A673 (cell line): ENCODE measurements at regions not wholly inside any gene's neighbourhood (a gene's known extent, or its start where the extent isn't known, plus 50 kb on each side); places are given as distances from the start of the nearest gene placed in this dataset.
"Not testable (repeated sequence)": the region's sequence is repeated elsewhere in the genome, so short reads cannot be mapped to it uniquely, and the experiment has no call there.

Experiments used
- BruUV-seq: library from RNA; stranded (reverse); fragments of 400-500 nt; replicated peaks from 2 replicates; lab custom pipeline; 2021; lab: Mats Ljungman, UMichigan
- CTCF ChIA-PET: fragments of 300-600 bp; sonication (Branson Sonifier 250); formaldehyde crosslinking; loops from one replicate; lab custom pipeline; 2022; ENCODE audit warnings: antibody characterized with exemption; lab: Charles Lee
- POLR2A ChIA-PET: fragments of 300-600 bp; sonication (Branson Sonifier 250); formaldehyde crosslinking; loops from one replicate; lab custom pipeline; 2022; ENCODE audit warnings: antibody characterized with exemption; ENCODE audit not compliant: low non-redundant PET; lab: Charles Lee
- DNase-seq: peaks from one replicate; pipeline ENCODE4 v3.0.0-alpha.2; 2015; ENCODE audit warnings: low spot score
- H3K27ac ChIP-seq: fragments of 200-600 bp; sonication (generic); 2 replicates; pipeline ENCODE4 v1.5.1; 2016; ENCODE audit warnings: mixed run types, low read depth, mild to moderate bottlenecking, mixed read lengths, antibody characterized with exemption, low read length; ENCODE audit not compliant: poor library complexity, severe bottlenecking
- H3K27me3 ChIP-seq: fragments of 200-600 bp; sonication (generic); replicated peaks from 2 replicates; pipeline ENCODE4 v1.6.1; 2017; ENCODE audit warnings: mixed run types, low read depth, mild to moderate bottlenecking, mixed read lengths, antibody characterized with exemption, low read length; ENCODE audit not compliant: insufficient read depth, poor library complexity
- H3K36me3 ChIP-seq: fragments of 200-600 bp; sonication (generic); 2 replicates; pipeline ENCODE4 v1.6.1; 2016; ENCODE audit warnings: mixed run types, mild to moderate bottlenecking, mixed read lengths, antibody characterized with exemption, low read length; ENCODE audit not compliant: insufficient read depth, poor library complexity, severe bottlenecking
- H3K4me1 ChIP-seq: fragments of 200-600 bp; sonication (generic); 2 replicates; pipeline ENCODE4 v1.6.1; 2017; ENCODE audit warnings: mixed run types, mild to moderate bottlenecking, mixed read lengths, antibody characterized with exemption, low read length; ENCODE audit not compliant: insufficient read depth, poor library complexity, severe bottlenecking
- H3K4me3 ChIP-seq: fragments of 200-600 bp; sonication (generic); 2 replicates; pipeline ENCODE4 v1.5.1; 2016; ENCODE audit warnings: low read depth, mixed run types, mild to moderate bottlenecking, mixed read lengths, low read length; ENCODE audit not compliant: poor library complexity, severe bottlenecking
- H3K9me3 ChIP-seq: fragments of 200-600 bp; sonication (generic); 2 replicates; pipeline ENCODE4 v1.6.1; 2016; ENCODE audit warnings: mixed run types, low read depth, mild to moderate bottlenecking, mixed read lengths, antibody characterized with exemption, low read length; ENCODE audit not compliant: poor library complexity, severe bottlenecking
- CTCF ChIP-seq: fragments of 300-800, 200-600 bp; sonication (generic); conservative IDR thresholded peaks from 2 replicates; pipeline ENCODE4 v1.5.1; 2017; ENCODE audit warnings: low read depth, mild to moderate bottlenecking, antibody characterized with exemption, low read length, moderate library complexity, mixed read lengths
- EZH2 ChIP-seq: fragments of 200-600 bp; sonication (generic); IDR thresholded peaks from 2 replicates; pipeline ENCODE4 v1.6.1; 2017; ENCODE audit warnings: borderline replicate concordance, low read depth, mild to moderate bottlenecking, mixed read lengths, antibody characterized with exemption, low read length; ENCODE audit not compliant: poor library complexity, severe bottlenecking
- intact Hi-C: fragments of 100-400 bp; cut with micrococcal nuclease; formaldehyde crosslinking; loops from one replicate; pipeline ENCODE4 v1.10.0; 2022; ENCODE audit not compliant: unreplicated experiment

GRCh38 chr5:154644745-154645411, 110.3 kb upstream of the LARP1 start:
- ChIA-PET POLR2A (no interaction called here), CTCF (no interaction called here)
- no TSS peak for BruUV-seq
- Histone ChIP-seq H3K36me3 (no peaks in the 10 kb centered on the region), H3K4me1 (no peaks in the 10 kb centered on the region), H3K27ac (no peak overlapping the region), H3K4me3 (no peak overlapping the region), H3K9me3 (no peaks in the 10 kb centered on the region), H3K27me3 (no peaks in the 10 kb centered on the region)
- no peak for DNase-seq
- TF ChIP-seq CTCF (no peak), EZH2 (no peak)
- intact Hi-C loops, result loop anchor here (5.0 to 10.0 kb wide), 3 partner anchors 402 to 668 kb away; no protein-coding TSS in a partner anchor

GRCh38 chr5:154642499-154643245, 112.5 kb upstream of the LARP1 start:
- H3K36me3 ChIP-seq, result no peaks in the 10 kb centered on the region
- intact Hi-C loops, result loop anchor here (5.0 to 10.0 kb wide), 2 partner anchors 492 to 665 kb away; no protein-coding TSS in a partner anchor
- DNase-seq, result peak; percentile 48
- peak; percentile 60 for TF ChIP-seq CTCF
- TF ChIP-seq EZH2, result no peak
- no TSS peak for BruUV-seq
- no peak overlapping the region for H3K4me3 ChIP-seq
- H3K27ac ChIP-seq, result no peak overlapping the region
- ChIA-PET POLR2A (no interaction called here), CTCF (interaction anchor here (0.6 kb wide), 1 partner anchor 18 kb away, joined by 4 read pairs; no protein-coding TSS in a partner anchor)
- H3K4me1 ChIP-seq, result no peaks in the 10 kb centered on the region
- no peaks in the 10 kb centered on the region for H3K27me3 ChIP-seq
- no peaks in the 10 kb centered on the region for H3K9me3 ChIP-seq

DNA sequence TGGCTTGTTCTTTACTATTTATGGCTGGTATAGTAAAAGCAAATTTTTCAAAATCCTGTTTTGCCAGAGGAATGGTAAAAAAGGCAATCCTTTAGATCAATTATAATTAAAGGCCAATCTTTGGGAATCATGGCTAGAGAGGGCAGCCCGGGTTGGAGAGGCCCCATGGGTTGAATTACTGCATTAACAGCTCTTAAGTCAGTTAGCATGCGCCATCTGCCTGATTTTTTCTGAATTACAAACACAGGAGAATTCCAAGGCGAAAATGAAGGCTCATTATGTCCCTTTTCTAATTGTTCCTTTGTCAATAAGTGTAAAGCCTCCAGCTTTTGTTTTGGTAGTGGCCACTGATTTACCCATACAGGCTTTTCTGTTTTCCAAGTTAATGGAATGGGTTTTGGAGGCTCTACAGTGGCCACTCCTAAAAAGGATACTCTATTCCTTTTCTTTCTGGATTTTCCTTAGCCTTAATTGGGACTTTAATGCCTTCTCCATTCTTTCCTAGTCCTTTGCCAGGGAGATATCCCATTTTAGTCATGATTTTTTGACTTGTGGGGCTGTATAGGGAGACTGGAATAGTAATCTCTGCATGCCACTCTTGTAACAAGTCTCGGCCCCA, 114.9 kb upstream of the LARP1 start:
- H3K4me1 ChIP-seq, H3K27me3 ChIP-seq, H3K36me3 ChIP-seq, H3K9me3 ChIP-seq, BruUV-seq, H3K4me3 ChIP-seq, H3K27ac ChIP-seq: not testable (repeated sequence)
- ChIA-PET CTCF (interaction anchor here (0.9 kb wide), 2 partner anchors 172 to 665 kb away, joined by 3 to 4 read pairs; no protein-coding TSS in a partner anchor), POLR2A (interaction anchor here (0.6 to 0.7 kb wide), 2 partner anchors 14 to 228 kb away, joined by 3 to 21 read pairs; no protein-coding TSS in a partner anchor)
- peak; percentile 37 for DNase-seq
- intact Hi-C loops, result loop anchor here (1.0 to 10.0 kb wide), 3 partner anchors 173 to 663 kb away; no protein-coding TSS in a partner anchor
- peak; percentile 48 for TF ChIP-seq CTCF

GRCh38 chr5:154636786-154637185, 118.4 kb upstream of the LARP1 start:
- POLR2A ChIA-PET, H3K27ac ChIP-seq, CTCF ChIA-PET, H3K4me3 ChIP-seq, intact Hi-C loops, H3K9me3 ChIP-seq, H3K4me1 ChIP-seq, BruUV-seq, DNase-seq, H3K27me3 ChIP-seq, H3K36me3 ChIP-seq: not testable (repeated sequence)

DNA sequence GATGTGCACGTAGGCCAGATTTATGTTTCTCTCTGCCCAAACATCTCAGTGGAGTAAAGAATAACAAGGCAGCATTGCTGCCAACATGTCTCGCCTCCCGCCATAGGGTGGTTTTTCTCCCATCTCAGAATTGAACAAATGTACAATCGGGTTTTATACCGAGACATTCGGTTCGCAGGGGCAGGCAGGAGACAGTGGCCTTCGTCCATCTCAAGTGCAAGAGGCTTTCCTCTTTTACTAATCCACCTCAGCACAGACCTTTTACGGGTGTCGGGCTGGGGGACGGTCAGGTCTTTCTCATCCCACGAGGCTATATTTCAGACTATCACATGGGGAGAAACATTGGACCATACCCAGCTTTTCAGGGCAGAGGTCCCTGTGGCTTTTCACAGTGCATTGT, 118.9 kb upstream of the LARP1 start:
- H3K27ac ChIP-seq, H3K9me3 ChIP-seq, H3K36me3 ChIP-seq, H3K4me1 ChIP-seq, H3K27me3 ChIP-seq, DNase-seq, intact Hi-C loops, BruUV-seq, H3K4me3 ChIP-seq, POLR2A ChIA-PET, CTCF ChIA-PET: not testable (repeated sequence)
